Left lung (tissue), 4 donors: ENCODE measurements at regions not wholly inside any gene's neighbourhood (a gene's known extent, or its start where the extent isn't known, plus 50 kb on each side); places are given as distances from the start of the nearest gene placed in this dataset.
A peak's percentile ranks its signal among the peaks of the same experiment; 100 is the strongest.

Experiments
- ATAC-seq: fragments of 200-7000 bp; cut with Tn5 transposase; one replicate; pipeline ENCODE4 v1.9.1; 2020; ENCODE audit warnings: moderate library complexity
- DNase-seq, 4 donors: peaks; one replicate each; pipeline ENCODE4 v3.0.0-alpha.2; 2013 to 2020
- H3K27ac ChIP-seq, 2 donors: fragments of 200-600 bp; sonication (generic) in 1 of 2; one replicate each; pipeline versions ENCODE4 v1.5.0 to v1.8.0; 2020 to 2021
- H3K27me3 ChIP-seq, 2 donors: fragments of 200-600 bp; sonication (generic) in 1 of 2; one replicate each; pipeline versions ENCODE4 v1.5.0 to v1.8.0; 2020 to 2021
- H3K36me3 ChIP-seq, 2 donors: fragments of 200-600 bp; sonication (generic) in 1 of 2; one replicate each; pipeline versions ENCODE4 v1.5.0 to v1.8.0; 2020 to 2021
- H3K4me1 ChIP-seq, 2 donors: fragments of 200-600 bp; one replicate each; pipeline ENCODE4 v1.8.0; 2021
- H3K4me3 ChIP-seq, 2 donors: fragments of 200-600 bp; sonication (generic) in 1 of 2; one replicate each; pipeline versions ENCODE4 v1.5.0 to v1.8.0; 2020 to 2021; ENCODE audit warnings: mild to moderate bottlenecking in 1 of 2
- H3K9me3 ChIP-seq, 2 donors: fragments of 200-600 bp; sonication (generic) in 1 of 2; one replicate each; pipeline versions ENCODE4 v1.5.0 to v1.8.0; 2020 to 2021
- CTCF ChIP-seq, 2 donors: fragments of 200-600 bp; sonication (generic) in 1 of 2; IDR thresholded peaks; one replicate each; pipeline versions ENCODE4 v1.5.0 to v1.8.0; 2021; ENCODE audit warnings: antibody characterized with exemption in 2 of 2
- intact Hi-C, 2 donors: fragments of 100-400 bp; cut with DNase I; formaldehyde crosslinking; loops; one replicate each; pipeline versions ENCODE4 v1.11.2 to v1.14.2; 2022
- donor health status: DM: no; HTN: yes; CAD: no.
- donor health status: DM: no; HTN: no; CAD: no.

- no peaks in the 10 kb centered on the region for H3K36me3 ChIP-seq
Observed at GRCh38 chr3:18641916-18642315, 216.8 kb upstream of the SATB1 start.

GRCh38 chr3:18635215-18635614, 210.1 kb upstream of the SATB1 start:
- intact Hi-C loops: no loop called here
- no peak overlapping the region for H3K27ac ChIP-seq
- TF ChIP-seq CTCF (IDR thresholded peaks at IDR 0.05): no peak
- H3K9me3 ChIP-seq: no peaks in the 10 kb centered on the region
- H3K36me3 ChIP-seq: no peaks in the 10 kb centered on the region
- DNase-seq (no peak), ATAC-seq (no peak)
- no peaks in the 10 kb centered on the region for H3K27me3 ChIP-seq
- no peaks in the 10 kb centered on the region for H3K4me1 ChIP-seq
- no peak overlapping the region for H3K4me3 ChIP-seq

More at GRCh38 chr3:18641916-18642315, 216.8 kb upstream of the SATB1 start:
- Histone ChIP-seq H3K9me3 (no peaks in the 10 kb centered on the region), H3K4me3 (no peak overlapping the region), H3K27me3 (no peaks in the 10 kb centered on the region), H3K27ac (no peak overlapping the region), H3K4me1 (no peaks in the 10 kb centered on the region)
- no peak for ATAC-seq
- DNase-seq: no peak
- intact Hi-C loops: no loop called here
- TF ChIP-seq CTCF (IDR thresholded peaks at IDR 0.05): no peak

GRCh38 chr3:18634461-18634860, 209.3 kb upstream of the SATB1 start:
- H3K27me3 ChIP-seq: no peaks in the 10 kb centered on the region
- peak; percentile 18 for ATAC-seq
- DNase-seq: no peak
- H3K9me3 ChIP-seq: no peaks in the 10 kb centered on the region
- H3K4me1 ChIP-seq: no peaks in the 10 kb centered on the region
- no peak for TF ChIP-seq CTCF (IDR thresholded peaks at IDR 0.05)
- no peak overlapping the region for H3K4me3 ChIP-seq
- intact Hi-C loops: no loop called here
- H3K27ac ChIP-seq: no peak overlapping the region
- no peaks in the 10 kb centered on the region for H3K36me3 ChIP-seq

- no peak for TF ChIP-seq CTCF (IDR thresholded peaks at IDR 0.05)
- Histone ChIP-seq H3K4me1 (no peaks in the 10 kb centered on the region), H3K4me3 (no peak overlapping the region), H3K27me3 (no peaks in the 10 kb centered on the region), H3K9me3 (no peaks in the 10 kb centered on the region), H3K27ac (no peak overlapping the region), H3K36me3 (no peaks in the 10 kb centered on the region)
- DNase-seq (no peak), ATAC-seq (no peak)
- intact Hi-C loops: no loop called here
Observed at GRCh38 chr3:18633002-18633401, 207.9 kb upstream of the SATB1 start.

GRCh38 chr3:18630295-18630694, 205.2 kb upstream of the SATB1 start:
- DNase-seq: no peak
- no peak overlapping the region for H3K27ac ChIP-seq

More at GRCh38 chr3:18630295-18630694, 205.2 kb upstream of the SATB1 start:
- Histone ChIP-seq H3K4me1 (no peaks in the 10 kb centered on the region), H3K4me3 (no peak overlapping the region), H3K36me3 (no peaks in the 10 kb centered on the region), H3K27me3 (no peaks in the 10 kb centered on the region), H3K9me3 (no peaks in the 10 kb centered on the region)
- no peak for TF ChIP-seq CTCF (IDR thresholded peaks at IDR 0.05)
- intact Hi-C loops: no loop called here
- no peak for ATAC-seq
